ENCODE measurements at regions not wholly inside any gene's neighbourhood (a gene's known extent, or its start where the extent isn't known, plus 50 kb on each side); places are given as distances from the start of the nearest gene placed in this dataset.

DNA sequence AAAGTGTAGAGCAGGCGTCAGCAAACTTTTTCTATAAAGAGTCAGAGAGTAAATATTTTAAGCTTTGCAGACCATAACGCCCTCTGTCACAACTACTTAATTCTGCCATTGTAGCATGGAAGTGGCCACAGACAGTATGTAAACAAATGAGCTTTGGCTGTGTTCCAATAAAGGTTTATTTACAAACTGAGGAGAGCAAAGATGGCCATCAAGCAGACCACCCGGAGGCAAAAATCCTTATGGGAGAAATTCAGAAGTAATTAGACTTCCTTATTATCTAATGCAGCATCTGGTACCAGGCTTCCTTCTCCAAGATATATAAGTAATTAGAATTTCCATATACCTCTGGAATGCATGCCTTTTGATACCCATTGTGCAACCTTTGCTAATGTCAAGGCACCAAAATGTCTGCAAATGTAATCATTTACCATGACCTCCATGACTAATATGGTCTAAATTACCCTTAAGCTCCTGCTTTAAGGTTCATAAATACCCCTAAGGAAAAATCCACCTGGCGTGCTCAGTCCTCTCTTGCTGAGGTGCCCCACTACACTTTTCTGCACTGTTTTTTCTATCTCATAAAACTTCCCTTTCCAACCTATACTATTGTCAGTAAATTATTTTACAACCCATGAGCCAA lies 377.8 kb downstream of the MATN1 start:
- Histone ChIP-seq H3K4me2 (no peak overlapping the region), H3K9me3 (ENCODE audit: low read depth) (no peaks in the 10 kb centered on the region), H2AFZ (replicated peaks) (no peak overlapping the region), H3K79me2 (ENCODE audit: low read depth) (no peaks in the 10 kb centered on the region), H4K20me1 (ENCODE audit: low read depth) (no peaks in the 10 kb centered on the region), H3K27ac (no peak overlapping the region), H3K4me3 (no peak overlapping the region), H3K36me3 (no peaks in the 10 kb centered on the region), H3K27me3 (peaks cover 10% of the 10 kb centered on the region), H3K9ac (no peak overlapping the region), H3K4me1 (no peaks in the 10 kb centered on the region), H3F3A (ENCODE audit: low read depth) (no peaks in the 10 kb centered on the region)
- Mint-ChIP-seq H3K27ac (no peak overlapping the region), H3K4me1 (peaks cover 2% of the 10 kb centered on the region), H3K36me3 (no peaks in the 10 kb centered on the region), H3K27me3 (ENCODE audit: insufficient read depth, low read depth) (peaks cover 7% of the 10 kb centered on the region), H3K9me3 (peaks cover 11% of the 10 kb centered on the region), H3K4me3 (no peak overlapping the region)
- TF ChIP-seq, protein P1, sequence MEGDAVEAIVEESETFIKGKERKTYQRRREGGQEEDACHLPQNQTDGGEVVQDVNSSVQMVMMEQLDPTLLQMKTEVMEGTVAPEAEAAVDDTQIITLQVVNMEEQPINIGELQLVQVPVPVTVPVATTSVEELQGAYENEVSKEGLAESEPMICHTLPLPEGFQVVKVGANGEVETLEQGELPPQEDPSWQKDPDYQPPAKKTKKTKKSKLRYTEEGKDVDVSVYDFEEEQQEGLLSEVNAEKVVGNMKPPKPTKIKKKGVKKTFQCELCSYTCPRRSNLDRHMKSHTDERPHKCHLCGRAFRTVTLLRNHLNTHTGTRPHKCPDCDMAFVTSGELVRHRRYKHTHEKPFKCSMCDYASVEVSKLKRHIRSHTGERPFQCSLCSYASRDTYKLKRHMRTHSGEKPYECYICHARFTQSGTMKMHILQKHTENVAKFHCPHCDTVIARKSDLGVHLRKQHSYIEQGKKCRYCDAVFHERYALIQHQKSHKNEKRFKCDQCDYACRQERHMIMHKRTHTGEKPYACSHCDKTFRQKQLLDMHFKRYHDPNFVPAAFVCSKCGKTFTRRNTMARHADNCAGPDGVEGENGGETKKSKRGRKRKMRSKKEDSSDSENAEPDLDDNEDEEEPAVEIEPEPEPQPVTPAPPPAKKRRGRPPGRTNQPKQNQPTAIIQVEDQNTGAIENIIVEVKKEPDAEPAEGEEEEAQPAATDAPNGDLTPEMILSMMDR (IDR thresholded peaks at IDR 0.05): no peak
- TF ChIP-seq EZH2phosphoT487 (IDR thresholded peaks at IDR 0.05) (no peak), EZH2 (IDR thresholded peaks at IDR 0.05) (no peak)
- DNase-seq (ENCODE audit: low spot score): no peak

DNA sequence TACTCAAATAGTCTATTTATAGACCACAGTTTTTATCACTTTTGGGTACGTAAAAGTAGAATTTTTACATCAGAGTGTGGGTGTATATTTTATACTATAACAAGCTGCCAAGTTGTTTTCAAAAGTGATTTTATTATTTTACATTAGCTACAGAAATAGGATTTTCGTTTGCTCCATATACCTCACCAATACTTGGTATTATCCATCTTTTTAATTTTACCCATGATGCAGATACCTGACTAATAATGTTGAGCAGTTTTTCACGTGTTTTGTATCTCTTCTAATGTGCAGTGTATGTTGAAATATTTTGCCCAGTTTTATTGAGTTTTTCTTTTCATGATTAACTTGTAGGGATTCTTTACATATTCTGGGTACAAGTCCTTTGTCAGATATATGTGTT lies 379.8 kb downstream of the MATN1 start:
- Mint-ChIP-seq H3K27ac (no peak overlapping the region), H3K36me3 (no peaks in the 10 kb centered on the region), H3K4me3 (no peak overlapping the region), H3K4me1 (peaks cover 2% of the 10 kb centered on the region), H3K27me3 (ENCODE audit: insufficient read depth, low read depth) (peaks cover 8% of the 10 kb centered on the region), H3K9me3 (peaks cover 11% of the 10 kb centered on the region)
- Histone ChIP-seq H2AFZ (replicated peaks) (no peak overlapping the region), H3F3A (ENCODE audit: low read depth) (no peaks in the 10 kb centered on the region), H3K27ac (no peak overlapping the region), H4K20me1 (ENCODE audit: low read depth) (no peaks in the 10 kb centered on the region), H3K9ac (no peak overlapping the region), H3K79me2 (ENCODE audit: low read depth) (no peaks in the 10 kb centered on the region), H3K4me3 (no peak overlapping the region), H3K4me1 (no peaks in the 10 kb centered on the region), H3K9me3 (ENCODE audit: low read depth) (no peaks in the 10 kb centered on the region), H3K4me2 (no peak overlapping the region), H3K36me3 (no peaks in the 10 kb centered on the region), H3K27me3 (peaks cover 10% of the 10 kb centered on the region)
- TF ChIP-seq EZH2 (IDR thresholded peaks at IDR 0.05) (no peak), EZH2phosphoT487 (IDR thresholded peaks at IDR 0.05) (no peak)
- TF ChIP-seq, protein P1 (IDR thresholded peaks at IDR 0.05): no peak
- DNase-seq (ENCODE audit: low spot score): no peak

DNA sequence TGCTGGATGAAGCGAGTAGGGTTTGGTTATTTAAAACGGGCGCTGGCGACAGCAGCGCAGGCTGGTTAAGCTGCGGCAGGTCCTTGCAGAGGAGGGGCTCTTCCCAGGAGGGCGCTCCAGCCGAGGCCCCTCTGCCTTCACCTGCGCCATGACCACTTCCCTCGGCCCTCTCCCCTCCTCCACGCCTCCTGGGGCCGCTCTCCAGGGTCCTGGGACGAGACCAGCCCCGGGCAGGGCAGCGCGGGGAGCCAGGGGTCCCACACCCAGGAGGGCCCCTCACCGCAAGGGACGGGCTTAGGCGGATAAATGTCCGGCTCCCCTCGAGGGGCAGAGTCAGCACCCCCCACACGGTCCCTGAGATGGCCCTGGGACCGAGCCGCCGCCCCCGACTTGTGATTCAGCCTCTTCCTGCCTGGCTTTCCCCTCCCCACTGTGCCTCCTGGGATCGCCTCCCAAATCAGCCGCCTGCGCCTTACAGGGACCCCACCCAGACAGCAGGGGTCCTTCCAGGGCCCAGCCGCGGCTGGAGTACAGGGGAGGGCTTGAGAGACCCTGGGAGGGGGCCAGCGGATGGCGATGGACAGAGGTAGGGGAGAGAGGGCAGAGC lies 380.7 kb downstream of the MATN1 start:
- no peak overlapping the region for H3K27ac Mint-ChIP-seq

More for the DNA sequence above, 380.7 kb downstream of the MATN1 start:
- Histone ChIP-seq H3K4me1 (no peaks in the 10 kb centered on the region), H3K4me2 (peak overlapping the region; percentile 68), H3K4me3 (peak overlapping the region; percentile 29), H2AFZ (replicated peaks) (peak overlapping the region; percentile 23), H4K20me1 (ENCODE audit: low read depth) (no peaks in the 10 kb centered on the region), H3K27ac (no peak overlapping the region), H3K9me3 (ENCODE audit: low read depth) (no peaks in the 10 kb centered on the region), H3K79me2 (ENCODE audit: low read depth) (no peaks in the 10 kb centered on the region), H3K36me3 (no peaks in the 10 kb centered on the region), H3K27me3 (peaks cover 10% of the 10 kb centered on the region), H3K9ac (no peak overlapping the region), H3F3A (ENCODE audit: low read depth) (no peaks in the 10 kb centered on the region)
- Mint-ChIP-seq H3K27me3 (ENCODE audit: insufficient read depth, low read depth) (peaks cover 8% of the 10 kb centered on the region), H3K4me1 (peaks cover 2% of the 10 kb centered on the region), H3K36me3 (no peaks in the 10 kb centered on the region), H3K9me3 (peaks cover 3% of the 10 kb centered on the region), H3K4me3 (no peak overlapping the region)
- peak; percentile 38 for DNase-seq (ENCODE audit: low spot score)
- no peak for TF ChIP-seq EZH2 (IDR thresholded peaks at IDR 0.05)
- TF ChIP-seq, protein P1 (IDR thresholded peaks at IDR 0.05): no peak
- no peak for TF ChIP-seq EZH2phosphoT487 (IDR thresholded peaks at IDR 0.05)

Measured in neural progenitor cell (in vitro differentiated cells).